ENCODE measurements at regions not wholly inside any gene's neighbourhood (a gene's known extent, or its start where the extent isn't known, plus 50 kb on each side); places are given as distances from the start of the nearest gene placed in this dataset.

DNA sequence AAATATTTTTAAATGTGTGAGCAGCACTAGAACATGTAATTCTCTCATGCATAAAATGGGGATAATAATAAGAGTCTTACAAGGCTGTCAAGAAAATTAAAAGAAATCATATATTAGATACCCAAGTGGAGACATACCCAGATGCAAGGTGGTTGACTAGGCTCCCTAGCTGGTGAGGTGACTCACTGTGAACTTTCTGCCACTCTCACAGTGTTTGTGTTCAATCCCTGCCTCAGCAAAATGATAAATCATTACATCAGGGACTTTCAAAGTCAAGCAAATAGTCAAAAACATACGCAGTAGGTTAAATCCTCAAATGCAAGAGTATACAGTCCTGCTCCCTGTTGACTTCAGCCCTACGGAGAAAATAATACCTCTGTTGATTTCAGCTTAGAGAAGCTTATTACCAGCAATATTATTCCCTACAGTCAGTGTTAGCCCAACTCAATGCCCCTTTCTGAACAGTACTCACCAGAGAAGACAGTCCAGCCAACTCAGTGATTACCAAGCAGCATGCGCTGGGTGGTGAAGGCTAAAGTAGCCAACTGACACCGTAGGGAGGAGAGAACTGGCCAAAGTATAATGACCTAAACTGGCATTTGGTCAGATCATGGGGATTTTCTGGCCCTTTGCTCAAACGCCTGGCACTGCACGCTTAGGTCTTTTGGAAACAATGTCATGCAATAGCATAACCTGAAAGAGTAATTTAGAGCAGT lies 73.1 kb upstream of the BARX2 start:
- ChIA-PET POLR2A (ENCODE audit: low non-redundant PET) (no interaction called here), CTCF (no interaction called here)
- no TSS peak for BruUV-seq (replicated peaks)
- no peaks in the 10 kb centered on the region for H3K27me3 ChIP-seq (replicated peaks; ENCODE audit: insufficient read depth, low read depth, low read length, poor library complexity)
- H3K36me3 ChIP-seq (ENCODE audit: insufficient read depth, low read length, poor library complexity, severe bottlenecking) = no peaks in the 10 kb centered on the region
- no peaks in the 10 kb centered on the region for H3K4me1 ChIP-seq (ENCODE audit: insufficient read depth, low read length, poor library complexity, severe bottlenecking)
- TF ChIP-seq, protein P1, sequence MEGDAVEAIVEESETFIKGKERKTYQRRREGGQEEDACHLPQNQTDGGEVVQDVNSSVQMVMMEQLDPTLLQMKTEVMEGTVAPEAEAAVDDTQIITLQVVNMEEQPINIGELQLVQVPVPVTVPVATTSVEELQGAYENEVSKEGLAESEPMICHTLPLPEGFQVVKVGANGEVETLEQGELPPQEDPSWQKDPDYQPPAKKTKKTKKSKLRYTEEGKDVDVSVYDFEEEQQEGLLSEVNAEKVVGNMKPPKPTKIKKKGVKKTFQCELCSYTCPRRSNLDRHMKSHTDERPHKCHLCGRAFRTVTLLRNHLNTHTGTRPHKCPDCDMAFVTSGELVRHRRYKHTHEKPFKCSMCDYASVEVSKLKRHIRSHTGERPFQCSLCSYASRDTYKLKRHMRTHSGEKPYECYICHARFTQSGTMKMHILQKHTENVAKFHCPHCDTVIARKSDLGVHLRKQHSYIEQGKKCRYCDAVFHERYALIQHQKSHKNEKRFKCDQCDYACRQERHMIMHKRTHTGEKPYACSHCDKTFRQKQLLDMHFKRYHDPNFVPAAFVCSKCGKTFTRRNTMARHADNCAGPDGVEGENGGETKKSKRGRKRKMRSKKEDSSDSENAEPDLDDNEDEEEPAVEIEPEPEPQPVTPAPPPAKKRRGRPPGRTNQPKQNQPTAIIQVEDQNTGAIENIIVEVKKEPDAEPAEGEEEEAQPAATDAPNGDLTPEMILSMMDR (conservative IDR thresholded peaks at IDR 0.05; ENCODE audit: low read depth, low read length) = no peak
- no peak for TF ChIP-seq EZH2 (IDR thresholded peaks at IDR 0.05; ENCODE audit: borderline replicate concordance, low read depth, low read length, poor library complexity, severe bottlenecking)
- intact Hi-C loops (cut with micrococcal nuclease; ENCODE audit: unreplicated experiment) = no loop called here
- no peak overlapping the region for H3K4me3 ChIP-seq (ENCODE audit: low read depth, low read length, poor library complexity, severe bottlenecking)
- no peak for DNase-seq (ENCODE audit: low spot score)
- H3K9me3 ChIP-seq (ENCODE audit: low read depth, low read length, poor library complexity, severe bottlenecking) = no peaks in the 10 kb centered on the region
- H3K27ac ChIP-seq (ENCODE audit: low read depth, low read length, poor library complexity, severe bottlenecking) = no peak overlapping the region

DNA sequence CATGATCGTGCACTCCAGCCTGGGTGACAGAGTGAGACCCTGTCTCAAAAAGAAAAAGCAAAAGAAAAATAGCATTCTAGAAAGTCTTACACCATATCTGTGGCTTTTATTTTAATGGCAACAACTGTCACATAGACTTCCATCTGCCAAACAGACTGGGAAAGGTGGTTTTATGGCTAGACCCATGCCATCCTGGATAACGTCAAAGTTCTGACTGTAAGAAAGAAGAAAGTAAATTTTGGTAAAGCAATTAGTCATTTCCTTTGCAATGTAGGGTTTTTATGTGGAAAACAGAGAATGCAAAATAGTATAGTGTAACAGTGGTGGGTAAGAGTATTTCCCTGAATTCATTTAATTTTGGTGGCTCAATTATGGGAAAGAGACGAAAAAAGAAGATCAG lies 75.5 kb upstream of the BARX2 start:
- intact Hi-C loops (cut with micrococcal nuclease; ENCODE audit: unreplicated experiment) = no loop called here
- Histone ChIP-seq H3K9me3 (ENCODE audit: low read depth, low read length, poor library complexity, severe bottlenecking) (no peaks in the 10 kb centered on the region), H3K4me1 (ENCODE audit: insufficient read depth, low read length, poor library complexity, severe bottlenecking) (no peaks in the 10 kb centered on the region), H3K27ac (ENCODE audit: low read depth, low read length, poor library complexity, severe bottlenecking) (no peak overlapping the region), H3K36me3 (ENCODE audit: insufficient read depth, low read length, poor library complexity, severe bottlenecking) (no peaks in the 10 kb centered on the region), H3K4me3 (ENCODE audit: low read depth, low read length, poor library complexity, severe bottlenecking) (no peak overlapping the region), H3K27me3 (replicated peaks; ENCODE audit: insufficient read depth, low read depth, low read length, poor library complexity) (no peaks in the 10 kb centered on the region)
- CTCF ChIA-PET = no interaction called here
- DNase-seq (ENCODE audit: low spot score) = no peak
- TF ChIP-seq, protein P1 (conservative IDR thresholded peaks at IDR 0.05; ENCODE audit: low read depth, low read length) = no peak
- TF ChIP-seq EZH2 (IDR thresholded peaks at IDR 0.05; ENCODE audit: borderline replicate concordance, low read depth, low read length, poor library complexity, severe bottlenecking) = no peak
- POLR2A ChIA-PET (ENCODE audit: low non-redundant PET) = no interaction called here
- BruUV-seq (replicated peaks) = no TSS peak

DNA sequence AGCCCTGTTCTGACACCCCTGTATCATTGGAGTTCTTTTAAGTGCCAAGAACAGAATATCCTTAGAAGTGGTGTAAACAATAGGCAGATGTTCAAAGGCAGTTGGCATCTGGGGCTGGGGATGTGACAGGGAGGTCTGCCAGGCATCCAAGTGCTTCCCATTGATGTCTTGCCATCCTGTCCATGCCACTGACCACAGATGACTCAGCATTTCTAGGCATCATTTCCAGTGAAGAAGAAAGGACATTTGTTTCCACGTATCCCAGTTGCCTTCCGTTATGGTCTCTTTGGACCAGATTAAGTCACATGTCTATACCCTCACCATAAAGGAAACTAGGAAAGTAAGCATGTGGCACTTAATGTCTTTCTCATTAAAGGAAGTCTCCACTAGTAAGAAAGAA lies 76.7 kb upstream of the BARX2 start:
- H3K36me3 ChIP-seq (ENCODE audit: insufficient read depth, low read length, poor library complexity, severe bottlenecking) = no peaks in the 10 kb centered on the region
- ChIA-PET POLR2A (ENCODE audit: low non-redundant PET) (no interaction called here), CTCF (no interaction called here)
- intact Hi-C loops (cut with micrococcal nuclease; ENCODE audit: unreplicated experiment) = no loop called here
- H3K4me1 ChIP-seq (ENCODE audit: insufficient read depth, low read length, poor library complexity, severe bottlenecking) = no peaks in the 10 kb centered on the region
- no peak for TF ChIP-seq EZH2 (IDR thresholded peaks at IDR 0.05; ENCODE audit: borderline replicate concordance, low read depth, low read length, poor library complexity, severe bottlenecking)
- no peaks in the 10 kb centered on the region for H3K27me3 ChIP-seq (replicated peaks; ENCODE audit: insufficient read depth, low read depth, low read length, poor library complexity)
- no peak overlapping the region for H3K27ac ChIP-seq (ENCODE audit: low read depth, low read length, poor library complexity, severe bottlenecking)
- no peak overlapping the region for H3K4me3 ChIP-seq (ENCODE audit: low read depth, low read length, poor library complexity, severe bottlenecking)
- no TSS peak for BruUV-seq (replicated peaks)
- DNase-seq (ENCODE audit: low spot score) = no peak
- no peaks in the 10 kb centered on the region for H3K9me3 ChIP-seq (ENCODE audit: low read depth, low read length, poor library complexity, severe bottlenecking)

DNA sequence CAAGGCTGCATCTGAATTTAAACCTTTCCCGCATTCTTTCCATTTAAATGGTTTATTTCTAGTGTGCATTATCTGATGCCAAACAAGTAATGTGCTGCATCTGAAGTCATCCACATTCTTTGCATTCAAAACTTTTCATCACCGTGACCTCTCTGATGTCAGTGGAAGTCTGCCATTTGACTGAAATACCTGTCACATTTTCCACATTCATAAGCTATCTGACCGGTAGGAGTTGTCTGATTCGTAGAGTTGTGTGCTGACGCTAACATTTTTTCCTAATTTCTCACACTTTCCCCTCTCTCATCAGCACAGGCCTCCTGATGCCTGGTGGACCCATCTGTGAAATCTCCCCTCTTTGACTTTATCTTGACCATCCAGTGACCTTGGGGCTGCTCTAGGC lies 79.9 kb upstream of the BARX2 start:
- H3K4me3 ChIP-seq (ENCODE audit: low read depth, low read length, poor library complexity, severe bottlenecking) = no peak overlapping the region
- H3K9me3 ChIP-seq (ENCODE audit: low read depth, low read length, poor library complexity, severe bottlenecking) = no peaks in the 10 kb centered on the region
- intact Hi-C loops (cut with micrococcal nuclease; ENCODE audit: unreplicated experiment) = no loop called here
- ChIA-PET CTCF (no interaction called here), POLR2A (ENCODE audit: low non-redundant PET) (no interaction called here)
- TF ChIP-seq, protein P1 (conservative IDR thresholded peaks at IDR 0.05; ENCODE audit: low read depth, low read length) = no peak
- TF ChIP-seq EZH2 (IDR thresholded peaks at IDR 0.05; ENCODE audit: borderline replicate concordance, low read depth, low read length, poor library complexity, severe bottlenecking) = no peak
- no peaks in the 10 kb centered on the region for H3K36me3 ChIP-seq (ENCODE audit: insufficient read depth, low read length, poor library complexity, severe bottlenecking)
- BruUV-seq (replicated peaks) = no TSS peak
- H3K4me1 ChIP-seq (ENCODE audit: insufficient read depth, low read length, poor library complexity, severe bottlenecking) = no peaks in the 10 kb centered on the region
- no peaks in the 10 kb centered on the region for H3K27me3 ChIP-seq (replicated peaks; ENCODE audit: insufficient read depth, low read depth, low read length, poor library complexity)
- no peak for DNase-seq (ENCODE audit: low spot score)
- no peak overlapping the region for H3K27ac ChIP-seq (ENCODE audit: low read depth, low read length, poor library complexity, severe bottlenecking)

All from A673 (cell line).